Neuronal stem cell (in vitro differentiated cells): ENCODE measurements at regions not wholly inside any gene's neighbourhood (a gene's known extent, or its start where the extent isn't known, plus 50 kb on each side); places are given as distances from the start of the nearest gene placed in this dataset.
A peak's percentile ranks its signal among the peaks of the same experiment; 100 is the strongest.

Source experiments
- DNase-seq: peaks from one replicate; pipeline ENCODE4 v3.0.0-alpha.2; 2013; ENCODE audit warnings: low spot score
- H2AFZ ChIP-seq: one replicate; pipeline ENCODE4 v1.6.1; 2013; ENCODE audit warnings: mild to moderate bottlenecking, low read length, inconsistent platforms
- H2AK5ac ChIP-seq: 2 replicates; pipeline ENCODE4 v1.6.1; 2013; ENCODE audit warnings: low read depth, mild to moderate bottlenecking, inconsistent platforms, low read length, moderate library complexity, mixed read lengths
- H2BK120ac ChIP-seq: 2 replicates; pipeline ENCODE4 v1.6.1; 2013; ENCODE audit warnings: low read depth, mild to moderate bottlenecking, inconsistent platforms, low read length, moderate library complexity, mixed read lengths
- H2BK12ac ChIP-seq: one replicate; pipeline ENCODE4 v1.6.1; 2013; ENCODE audit warnings: low read length, inconsistent platforms
- H2BK15ac ChIP-seq: 2 replicates; pipeline ENCODE4 v1.6.1; 2013; ENCODE audit warnings: mild to moderate bottlenecking, low read length, inconsistent platforms, mixed read lengths
- H2BK5ac ChIP-seq: one replicate; pipeline ENCODE4 v1.6.1; 2013; ENCODE audit warnings: inconsistent platforms, mild to moderate bottlenecking, low read length, moderate library complexity
- H3K14ac ChIP-seq: one replicate; pipeline ENCODE4 v1.6.1; 2013; ENCODE audit warnings: low read length, inconsistent platforms
- H3K18ac ChIP-seq: 2 replicates; pipeline ENCODE4 v1.6.1; 2013; ENCODE audit warnings: low read length, inconsistent platforms
- H3K23ac ChIP-seq: 2 replicates; pipeline ENCODE4 v1.6.1; 2013; ENCODE audit warnings: low read depth, mild to moderate bottlenecking, mixed read lengths, low read length, inconsistent platforms; ENCODE audit not compliant: poor library complexity
- H3K27ac ChIP-seq: replicated peaks from 3 replicates; pipeline ENCODE4 v1.5.1; 2013; ENCODE audit warnings: low read length, inconsistent platforms
- H3K27me3 ChIP-seq, 3 experiments: 2 replicates each; pipeline ENCODE4 v1.6.1; 2013; ENCODE audit warnings: low read length in 3 of 3, mild to moderate bottlenecking in 2 of 3, inconsistent platforms in 1 of 3, low read depth in 1 of 3, mixed read lengths in 1 of 3, moderate library complexity in 1 of 3; ENCODE audit not compliant: control insufficient read depth in 3 of 3, insufficient read depth in 3 of 3
- H3K36me3 ChIP-seq, 2 donors: replicated peaks in 1 of 2; 2 replicates each; pipeline ENCODE4 v1.6.1; 2013; ENCODE audit warnings: low read length in 2 of 2; ENCODE audit not compliant: control insufficient read depth in 2 of 2, insufficient read depth in 2 of 2
- H3K4ac ChIP-seq: 2 replicates; pipeline ENCODE4 v1.6.1; 2013; ENCODE audit warnings: inconsistent platforms, mild to moderate bottlenecking, low read length, moderate library complexity
- H3K4me1 ChIP-seq, 2 donors: 1 replicate in 1 of 2; 2 replicates in 1 of 2; pipeline ENCODE4 v1.6.1; 2013; ENCODE audit warnings: low read length in 2 of 2, low read depth in 1 of 2; ENCODE audit not compliant: control insufficient read depth in 2 of 2, insufficient read depth in 1 of 2
- H3K4me2 ChIP-seq: one replicate; pipeline ENCODE4 v1.6.1; 2013; ENCODE audit warnings: mild to moderate bottlenecking, low read length, inconsistent platforms; ENCODE audit not compliant: insufficient read depth, poor library complexity, severe bottlenecking
- H3K4me3 ChIP-seq, 2 donors: 2 replicates each; pipeline ENCODE4 v1.5.1; 2013; ENCODE audit warnings: low read length in 2 of 2, mild to moderate bottlenecking in 2 of 2, inconsistent platforms in 1 of 2, moderate library complexity in 1 of 2
- H3K79me1 ChIP-seq: one replicate; pipeline ENCODE4 v1.6.1; 2013; ENCODE audit warnings: low read depth, mild to moderate bottlenecking, inconsistent platforms, low read length, moderate library complexity
- H3K9ac ChIP-seq: one replicate; pipeline ENCODE4 v1.6.1; 2013; ENCODE audit warnings: mild to moderate bottlenecking, low read depth, low read length, inconsistent platforms; ENCODE audit not compliant: poor library complexity
- H3K9me3 ChIP-seq, 2 donors: replicated peaks in 1 of 2; 2 replicates each; pipeline versions ENCODE3 to v1.6.1; 2013; ENCODE audit warnings: low read length in 2 of 2, mild to moderate bottlenecking in 2 of 2, inconsistent platforms in 1 of 2, low read depth in 1 of 2, mixed read lengths in 1 of 2, moderate library complexity in 1 of 2; ENCODE audit not compliant: control insufficient read depth in 2 of 2, insufficient read depth in 1 of 2
- H4K8ac ChIP-seq: one replicate; pipeline ENCODE4 v1.6.1; 2013; ENCODE audit warnings: low read depth, mild to moderate bottlenecking, inconsistent platforms, low read length, moderate library complexity
- H4K91ac ChIP-seq: one replicate; pipeline ENCODE4 v1.6.1; 2013; ENCODE audit warnings: low read length, low read depth, mild to moderate bottlenecking, inconsistent platforms; ENCODE audit not compliant: poor library complexity
- WGBS, 2 donors: extraction: QIAGEN DNeasy Blood & Tissue Kit; methylation state at CpG; one replicate each; pipeline ENCODE4 v1.1.7; 2013; ENCODE audit warnings: missing lambda C conversion rate in 2 of 2, mixed read lengths in 1 of 2; ENCODE audit not compliant: insufficient read length in 2 of 2, insufficient replicate concordance in 1 of 2; ENCODE audit errors: extremely low coverage in 2 of 2; 5-methylcytosine and 5-hydroxymethylcytosine counted together

GRCh38 chr5:1660511-1660910 is 136.8 kb upstream of the LPCAT1 start:
- Histone ChIP-seq H2AK5ac (peak overlapping the region; percentile 43), H2BK5ac (no peak overlapping the region), H2BK15ac (peak overlapping the region; percentile 21), H3K36me3 (no peaks in the 10 kb centered on the region), H2BK120ac (no peak overlapping the region), H4K91ac (no peak overlapping the region), H3K18ac (no peak overlapping the region), H2AFZ (no peak overlapping the region), H3K9me3 (peaks cover 0 to 6% of the 10 kb centered on the region in 2 donors), H3K4me3 (no peak overlapping the region), H4K8ac (no peak overlapping the region), H3K14ac (no peak overlapping the region), H2BK12ac (no peak overlapping the region), H3K4me1 (peaks cover 0 to 5% of the 10 kb centered on the region in 2 donors), H3K4me2 (no peak overlapping the region), H3K27ac (no peak overlapping the region), H3K23ac (no peak overlapping the region), H3K27me3 (peaks cover 0 to 66% (median 4%) of the 10 kb centered on the region in 3 experiments), H3K4ac (no peak overlapping the region), H3K79me1 (no peaks in the 10 kb centered on the region), H3K9ac (no peak overlapping the region)
- no CpG with 5 or more reads among the region's 10 CpGs for WGBS, 2 donors
- DNase-seq = no peak

GRCh38 chr5:1660001-1660400 is 136.2 kb upstream of the LPCAT1 start:
- Histone ChIP-seq H3K27me3 (peaks cover 0 to 66% (median 2%) of the 10 kb centered on the region in 3 experiments), H3K14ac (no peak overlapping the region), H4K8ac (no peak overlapping the region), H3K36me3 (no peaks in the 10 kb centered on the region), H4K91ac (no peak overlapping the region), H3K23ac (peak overlapping the region; percentile 25), H3K9me3 (peaks cover 0 to 6% of the 10 kb centered on the region in 2 donors), H2BK12ac (no peak overlapping the region), H3K4ac (no peak overlapping the region), H2BK120ac (peak overlapping the region; percentile 5), H3K27ac (no peak overlapping the region), H3K4me1 (peaks cover 0 to 5% of the 10 kb centered on the region in 2 donors), H2AFZ (no peak overlapping the region), H2BK5ac (no peak overlapping the region), H3K4me3 (no peak overlapping the region), H3K9ac (no peak overlapping the region), H2BK15ac (peak overlapping the region; percentile 21), H3K4me2 (no peak overlapping the region), H3K18ac (peak overlapping the region; percentile 70), H2AK5ac (peak overlapping the region; percentile 65), H3K79me1 (no peaks in the 10 kb centered on the region)
- no CpG with 5 or more reads among the region's 17 CpGs for WGBS, 2 donors
- DNase-seq = no peak

GRCh38 chr5:1659100-1659981 is 135.6 kb upstream of the LPCAT1 start:
- no peaks in the 10 kb centered on the region for H3K36me3 ChIP-seq
- DNase-seq = no peak
- H3K4ac ChIP-seq = no peak overlapping the region
- peaks cover 0 to 66% (median 2%) of the 10 kb centered on the region in 3 experiments for H3K27me3 ChIP-seq
- H3K4me2 ChIP-seq = no peak overlapping the region
- H3K4me3 ChIP-seq = no peak overlapping the region
- H3K9ac ChIP-seq = no peak overlapping the region
- H3K14ac ChIP-seq = no peak overlapping the region
- no CpG with 5 or more reads among the region's 23 CpGs for WGBS, 2 donors
- peaks cover 0 to 6% of the 10 kb centered on the region in 2 donors for H3K9me3 ChIP-seq
- H2AFZ ChIP-seq = no peak overlapping the region
- H4K91ac ChIP-seq = no peak overlapping the region
- H3K18ac ChIP-seq = peak overlapping the region; percentile 77
- no peak overlapping the region for H4K8ac ChIP-seq
- no peaks in the 10 kb centered on the region for H3K79me1 ChIP-seq
- H2BK5ac ChIP-seq = no peak overlapping the region
- no peak overlapping the region for H3K27ac ChIP-seq
- H2AK5ac ChIP-seq = no peak overlapping the region
- H2BK12ac ChIP-seq = peak overlapping the region; percentile 47
- H3K4me1 ChIP-seq = peaks cover 0 to 5% of the 10 kb centered on the region in 2 donors
- peak overlapping the region; percentile 5 for H2BK120ac ChIP-seq
- peak overlapping the region; percentile 25 for H3K23ac ChIP-seq
- H2BK15ac ChIP-seq = no peak overlapping the region

- Histone ChIP-seq H3K27ac (no peak overlapping the region), H2AK5ac (no peak overlapping the region)
- DNase-seq = no peak
Measured at GRCh38 chr5:1658665-1659064, 134.9 kb upstream of the LPCAT1 start.

More at GRCh38 chr5:1658665-1659064, 134.9 kb upstream of the LPCAT1 start:
- Histone ChIP-seq H3K14ac (no peak overlapping the region), H3K9ac (no peak overlapping the region), H3K4me2 (no peak overlapping the region), H2BK120ac (no peak overlapping the region), H4K8ac (no peak overlapping the region), H3K18ac (no peak overlapping the region), H2AFZ (no peak overlapping the region), H3K27me3 (peaks cover 0 to 66% (median 2%) of the 10 kb centered on the region in 3 experiments), H3K36me3 (no peaks in the 10 kb centered on the region), H2BK5ac (no peak overlapping the region), H2BK15ac (no peak overlapping the region), H2BK12ac (no peak overlapping the region), H3K4me3 (no peak overlapping the region), H3K4me1 (peaks cover 0 to 5% of the 10 kb centered on the region in 2 donors), H4K91ac (no peak overlapping the region), H3K9me3 (peaks cover 0 to 6% of the 10 kb centered on the region in 2 donors), H3K79me1 (no peaks in the 10 kb centered on the region), H3K23ac (no peak overlapping the region), H3K4ac (no peak overlapping the region)
- WGBS, 2 donors = no CpG with 5 or more reads among the region's 14 CpGs
